C4-2B (cell line): ENCODE measurements at regions not wholly inside any gene's neighbourhood (a gene's known extent, or its start where the extent isn't known, plus 50 kb on each side); places are given as distances from the start of the nearest gene placed in this dataset.

Experiments used
- ZFX ChIP-seq: fragments of 450-650 bp; IDR thresholded peaks from 2 replicates; pipeline ENCODE4 v1.6.1; 2017
- TF ChIP-seq, protein P1 (sequence below): fragments of 450-650 bp; conservative IDR thresholded peaks from 2 replicates; pipeline ENCODE4 v1.5.1; 2017; ENCODE audit warnings: mild to moderate bottlenecking

DNA sequence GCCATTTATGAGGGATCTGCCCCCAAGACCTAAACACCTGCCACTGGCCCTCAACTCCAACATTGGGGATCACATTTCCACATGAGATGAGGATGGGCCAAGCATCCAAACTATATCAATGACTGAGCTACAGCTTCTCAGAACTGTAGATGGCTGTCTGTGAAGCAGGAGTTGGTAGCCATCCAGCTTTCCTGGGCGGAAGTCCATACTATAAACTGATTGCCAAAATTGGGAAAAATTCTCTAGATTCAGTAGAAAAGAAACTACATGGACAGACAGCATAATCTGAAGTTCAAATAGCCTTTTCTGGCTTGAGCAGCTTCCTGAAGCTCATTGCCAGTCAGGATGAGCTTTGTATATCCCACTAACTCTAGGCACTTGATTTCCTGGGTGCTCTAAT is 214.7 kb upstream of the ZBTB20 start:
- TF ChIP-seq, protein P1, sequence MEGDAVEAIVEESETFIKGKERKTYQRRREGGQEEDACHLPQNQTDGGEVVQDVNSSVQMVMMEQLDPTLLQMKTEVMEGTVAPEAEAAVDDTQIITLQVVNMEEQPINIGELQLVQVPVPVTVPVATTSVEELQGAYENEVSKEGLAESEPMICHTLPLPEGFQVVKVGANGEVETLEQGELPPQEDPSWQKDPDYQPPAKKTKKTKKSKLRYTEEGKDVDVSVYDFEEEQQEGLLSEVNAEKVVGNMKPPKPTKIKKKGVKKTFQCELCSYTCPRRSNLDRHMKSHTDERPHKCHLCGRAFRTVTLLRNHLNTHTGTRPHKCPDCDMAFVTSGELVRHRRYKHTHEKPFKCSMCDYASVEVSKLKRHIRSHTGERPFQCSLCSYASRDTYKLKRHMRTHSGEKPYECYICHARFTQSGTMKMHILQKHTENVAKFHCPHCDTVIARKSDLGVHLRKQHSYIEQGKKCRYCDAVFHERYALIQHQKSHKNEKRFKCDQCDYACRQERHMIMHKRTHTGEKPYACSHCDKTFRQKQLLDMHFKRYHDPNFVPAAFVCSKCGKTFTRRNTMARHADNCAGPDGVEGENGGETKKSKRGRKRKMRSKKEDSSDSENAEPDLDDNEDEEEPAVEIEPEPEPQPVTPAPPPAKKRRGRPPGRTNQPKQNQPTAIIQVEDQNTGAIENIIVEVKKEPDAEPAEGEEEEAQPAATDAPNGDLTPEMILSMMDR = no peak
- TF ChIP-seq ZFX = no peak
